ENCODE measurements at regions not wholly inside any gene's neighbourhood (a gene's known extent, or its start where the extent isn't known, plus 50 kb on each side); places are given as distances from the start of the nearest gene placed in this dataset.

DNA sequence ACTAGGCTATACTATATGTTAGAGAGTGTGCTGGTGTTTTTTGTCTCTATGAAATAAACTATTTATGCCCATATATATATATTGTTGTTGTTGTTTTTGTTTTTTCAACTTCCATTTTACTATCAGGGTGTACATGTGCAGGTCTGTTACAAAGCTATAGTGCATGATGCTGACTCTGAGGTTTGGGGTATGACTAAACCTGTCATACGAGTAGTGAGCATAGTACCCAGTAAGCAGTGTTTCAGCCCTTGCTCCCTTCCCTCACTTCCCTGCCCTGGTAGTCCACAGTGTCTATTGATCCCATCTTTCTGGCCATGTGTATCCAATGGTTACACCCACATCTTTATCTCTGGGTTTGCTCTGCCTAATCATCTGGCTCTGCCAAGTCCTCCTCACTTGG lies 101.8 kb downstream of the FAS start:
- H3K27ac Mint-ChIP-seq = no peak overlapping the region
- ATAC-seq = peak; percentile 55
- TF ChIP-seq, protein P1, sequence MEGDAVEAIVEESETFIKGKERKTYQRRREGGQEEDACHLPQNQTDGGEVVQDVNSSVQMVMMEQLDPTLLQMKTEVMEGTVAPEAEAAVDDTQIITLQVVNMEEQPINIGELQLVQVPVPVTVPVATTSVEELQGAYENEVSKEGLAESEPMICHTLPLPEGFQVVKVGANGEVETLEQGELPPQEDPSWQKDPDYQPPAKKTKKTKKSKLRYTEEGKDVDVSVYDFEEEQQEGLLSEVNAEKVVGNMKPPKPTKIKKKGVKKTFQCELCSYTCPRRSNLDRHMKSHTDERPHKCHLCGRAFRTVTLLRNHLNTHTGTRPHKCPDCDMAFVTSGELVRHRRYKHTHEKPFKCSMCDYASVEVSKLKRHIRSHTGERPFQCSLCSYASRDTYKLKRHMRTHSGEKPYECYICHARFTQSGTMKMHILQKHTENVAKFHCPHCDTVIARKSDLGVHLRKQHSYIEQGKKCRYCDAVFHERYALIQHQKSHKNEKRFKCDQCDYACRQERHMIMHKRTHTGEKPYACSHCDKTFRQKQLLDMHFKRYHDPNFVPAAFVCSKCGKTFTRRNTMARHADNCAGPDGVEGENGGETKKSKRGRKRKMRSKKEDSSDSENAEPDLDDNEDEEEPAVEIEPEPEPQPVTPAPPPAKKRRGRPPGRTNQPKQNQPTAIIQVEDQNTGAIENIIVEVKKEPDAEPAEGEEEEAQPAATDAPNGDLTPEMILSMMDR (IDR thresholded peaks at IDR 0.05) = no peak

DNA sequence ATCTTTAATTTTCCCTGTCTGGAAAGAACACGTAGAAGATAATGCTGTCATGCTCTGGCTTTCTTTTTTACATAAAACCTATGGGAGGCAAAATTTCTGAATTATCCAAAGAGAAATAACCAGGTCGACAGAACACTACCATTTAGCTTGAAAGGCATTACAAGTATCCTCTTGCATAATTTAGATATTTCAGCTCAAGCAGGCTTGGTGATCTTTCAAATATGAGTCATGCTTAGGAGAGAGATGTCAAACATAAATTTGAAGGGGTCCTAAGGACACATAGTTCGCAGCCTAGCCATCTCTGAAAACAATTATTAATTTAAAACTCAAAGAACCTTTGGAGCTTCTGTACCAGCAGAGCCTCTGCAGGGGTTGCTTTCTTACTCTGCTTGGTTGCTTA lies 100.9 kb downstream of the FAS start:
- ATAC-seq = no peak
- Mint-ChIP-seq H3K4me3 (no peak overlapping the region), H3K9me3 (no peaks in the 10 kb centered on the region), H3K36me3 (ENCODE audit: low read depth) (no peaks in the 10 kb centered on the region), H3K27ac (peak overlapping the region; percentile 2), H3K4me1 (ENCODE audit: low read depth) (peaks cover 20% of the 10 kb centered on the region), H3K27me3 (no peaks in the 10 kb centered on the region)
- intact Hi-C loops (cut with micrococcal nuclease) = no loop called here
- POLR2A ChIA-PET = interaction anchor here (1.6 kb wide), 1 partner anchor 15 kb away, joined by 5 read pairs; no protein-coding TSS in a partner anchor
- TF ChIP-seq, protein P1 (IDR thresholded peaks at IDR 0.05) = no peak
- CTCF ChIA-PET = interaction anchor here (0.6 to 0.8 kb wide), 2 partner anchors 105 to 129 kb away, joined by 3 read pairs; no protein-coding TSS in a partner anchor
- no peak for DNase-seq

More for the DNA sequence above, 101.8 kb downstream of the FAS start:
- ChIA-PET CTCF (no interaction called here), POLR2A (interaction anchor here (0.7 to 1.6 kb wide), 3 partner anchors 15 to 255 kb away, joined by 3 to 5 read pairs (median 3); no protein-coding TSS in a partner anchor)
- H3K9me3 Mint-ChIP-seq = no peaks in the 10 kb centered on the region
- peaks cover 21% of the 10 kb centered on the region for H3K4me1 Mint-ChIP-seq (ENCODE audit: low read depth)
- no peaks in the 10 kb centered on the region for H3K27me3 Mint-ChIP-seq
- DNase-seq = no peak
- no peak overlapping the region for H3K4me3 Mint-ChIP-seq
- no peaks in the 10 kb centered on the region for H3K36me3 Mint-ChIP-seq (ENCODE audit: low read depth)
- intact Hi-C loops (cut with micrococcal nuclease) = no loop called here

DNA sequence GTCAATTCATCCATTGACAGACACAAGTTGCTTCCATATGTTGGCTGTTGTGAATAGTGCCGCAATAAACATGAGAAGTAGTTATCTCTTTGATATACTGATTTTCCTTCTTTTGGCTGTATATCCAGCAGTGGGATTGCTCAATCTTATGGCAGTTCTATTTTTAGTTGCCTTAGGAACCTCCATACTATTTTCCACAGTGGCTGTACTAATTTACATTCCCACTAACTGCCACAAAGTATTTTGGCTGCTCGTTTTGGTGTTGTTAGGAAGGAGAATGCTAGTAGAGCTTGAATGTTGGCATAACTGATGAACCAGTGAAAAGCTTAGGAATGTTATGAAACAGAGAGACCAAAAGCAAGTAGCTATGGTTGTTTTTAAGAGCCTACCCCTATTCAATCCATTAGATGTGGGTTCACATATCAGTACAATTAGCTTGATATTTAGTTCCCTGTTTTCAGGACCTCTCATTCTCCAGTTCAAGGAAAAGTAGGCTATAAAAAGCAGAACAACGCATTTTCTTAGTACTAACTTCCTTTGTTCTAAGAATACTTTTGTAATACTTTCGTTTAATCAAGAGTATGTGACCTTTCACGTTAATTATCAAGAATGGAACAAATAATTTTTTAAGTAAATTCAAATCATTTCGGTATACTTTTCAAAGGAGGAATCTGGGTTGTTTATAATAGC lies 100.3 kb downstream of the FAS start:
- TF ChIP-seq, protein P1 (IDR thresholded peaks at IDR 0.05) = no peak
- Mint-ChIP-seq H3K27me3 (no peaks in the 10 kb centered on the region), H3K4me3 (no peak overlapping the region), H3K4me1 (ENCODE audit: low read depth) (peaks cover 16% of the 10 kb centered on the region), H3K36me3 (ENCODE audit: low read depth) (no peaks in the 10 kb centered on the region), H3K27ac (peak overlapping the region; percentile 2), H3K9me3 (no peaks in the 10 kb centered on the region)
- DNase-seq (no peak), ATAC-seq (no peak)
- intact Hi-C loops (cut with micrococcal nuclease) = no loop called here
- ChIA-PET POLR2A (no interaction called here), CTCF (interaction anchor here (0.5 to 1.0 kb wide), 4 partner anchors 67 to 173 kb away, joined by 3 to 4 read pairs (median 3); no protein-coding TSS in a partner anchor)

DNA sequence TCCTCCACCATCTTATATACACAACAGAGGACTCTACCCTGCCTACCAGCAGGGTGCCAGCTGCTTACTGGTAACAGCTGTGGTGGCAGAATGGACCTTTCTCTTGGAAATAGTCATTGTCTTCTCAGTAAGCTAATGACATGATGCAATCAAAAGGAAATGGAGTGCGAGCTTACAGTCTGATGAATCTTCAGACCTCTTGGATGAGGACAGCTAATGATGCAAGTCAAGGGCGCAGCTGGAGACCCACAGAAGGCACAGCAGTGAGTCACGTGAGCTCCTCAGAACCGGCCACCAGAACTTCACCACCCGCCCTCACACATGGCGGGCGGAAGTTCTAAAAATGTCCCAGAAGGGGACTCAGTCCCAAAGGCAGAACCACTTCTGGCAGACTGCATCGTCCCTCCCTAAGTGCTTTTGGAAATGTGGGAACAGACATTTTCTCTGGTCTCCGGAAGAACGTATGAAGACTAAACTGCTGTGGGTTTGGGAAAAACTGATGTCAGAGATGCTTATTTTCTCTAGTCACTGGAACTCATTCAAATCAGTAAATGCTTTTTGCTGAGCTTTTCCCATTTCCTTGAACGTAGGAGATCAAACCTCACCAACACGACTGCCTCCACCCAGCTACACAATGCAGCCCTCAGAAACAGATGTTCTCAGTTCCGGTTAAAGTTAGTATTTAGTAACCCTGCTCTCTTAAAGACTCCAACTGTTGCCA lies 96.4 kb downstream of the FAS start:
- Mint-ChIP-seq H3K4me3 (no peak overlapping the region), H3K4me1 (ENCODE audit: low read depth) (peaks cover 18% of the 10 kb centered on the region), H3K27me3 (no peaks in the 10 kb centered on the region), H3K9me3 (no peaks in the 10 kb centered on the region), H3K27ac (no peak overlapping the region), H3K36me3 (ENCODE audit: low read depth) (no peaks in the 10 kb centered on the region)
- TF ChIP-seq, protein P1 (IDR thresholded peaks at IDR 0.05) = no peak
- ChIA-PET CTCF (interaction anchor here (1.3 to 1.7 kb wide), 7 partner anchors 15 to 131 kb away, joined by 3 to 7 read pairs (median 5); partner anchors contain the start of gene CH25H), POLR2A (interaction anchor here (0.6 to 1.3 kb wide), 2 partner anchors 96 to 739 kb away, joined by 3 to 6 read pairs; partner anchors contain the start of gene FAS)
- DNase-seq (peak; percentile 66), ATAC-seq (peak; percentile 68)
- intact Hi-C loops (cut with micrococcal nuclease) = loop anchor here (10.0 kb wide), 1 partner anchor 78 kb away; no protein-coding TSS in a partner anchor
